ENCODE measurements at regions not wholly inside any gene's neighbourhood (a gene's known extent, or its start where the extent isn't known, plus 50 kb on each side); places are given as distances from the start of the nearest gene placed in this dataset.
"Not testable (repeated sequence)": the region's sequence is repeated elsewhere in the genome, so short reads cannot be mapped to it uniquely, and the experiment has no call there.

DNA sequence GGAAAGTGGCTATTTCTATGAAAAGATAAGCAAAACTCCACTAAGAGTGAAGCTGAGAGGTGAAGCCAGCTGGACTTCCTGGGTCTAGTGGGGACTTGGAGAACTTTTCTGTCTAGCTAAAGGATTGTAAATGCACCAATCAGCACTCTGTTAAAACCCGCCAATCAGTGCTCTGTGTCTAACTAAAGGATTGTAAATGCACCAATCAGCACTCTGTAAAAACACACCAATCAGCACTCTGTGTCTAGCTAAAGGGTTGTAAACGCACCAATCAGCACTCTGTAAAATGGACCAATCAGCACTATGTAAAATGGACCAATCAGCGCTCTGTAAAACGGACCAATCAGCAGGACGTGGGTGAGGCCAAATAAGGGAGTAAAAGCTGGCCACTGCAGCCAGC lies 364.8 kb upstream of the GRAMD2B start:
- not testable (repeated sequence) for DNase-seq (ENCODE audit: low read depth)

GRCh38 chr5:126062398-126063221 lies 360.6 kb upstream of the GRAMD2B start:
- DNase-seq (ENCODE audit: low read depth) = no peak

- DNase-seq (ENCODE audit: low read depth) = no peak
Measured at GRCh38 chr5:126065061-126065460, 358.1 kb upstream of the GRAMD2B start.

DNA sequence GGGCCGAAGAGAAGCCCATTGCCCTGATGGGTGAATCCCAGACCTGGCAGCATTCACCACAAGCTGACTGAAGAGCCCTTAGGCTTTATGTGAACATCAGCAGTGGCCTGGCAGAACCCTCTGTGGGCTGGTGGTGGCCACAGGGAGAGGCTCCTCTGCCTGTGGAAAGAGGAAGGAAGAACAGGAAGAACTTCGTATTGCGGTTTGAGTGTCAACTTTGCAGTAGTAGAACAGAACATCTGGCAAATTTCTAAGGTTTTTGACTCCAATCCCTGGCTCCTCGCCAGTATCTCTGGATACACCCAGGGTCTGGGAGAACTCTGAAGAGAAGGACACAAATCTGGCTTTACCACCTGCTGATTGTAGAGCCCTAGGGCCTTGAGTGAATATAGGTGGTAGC lies 356.4 kb upstream of the GRAMD2B start:
- no peak for DNase-seq (ENCODE audit: low read depth)

- no peak for DNase-seq (ENCODE audit: low read depth)
Measured at GRCh38 chr5:126067404-126067803, 355.8 kb upstream of the GRAMD2B start.

DNA sequence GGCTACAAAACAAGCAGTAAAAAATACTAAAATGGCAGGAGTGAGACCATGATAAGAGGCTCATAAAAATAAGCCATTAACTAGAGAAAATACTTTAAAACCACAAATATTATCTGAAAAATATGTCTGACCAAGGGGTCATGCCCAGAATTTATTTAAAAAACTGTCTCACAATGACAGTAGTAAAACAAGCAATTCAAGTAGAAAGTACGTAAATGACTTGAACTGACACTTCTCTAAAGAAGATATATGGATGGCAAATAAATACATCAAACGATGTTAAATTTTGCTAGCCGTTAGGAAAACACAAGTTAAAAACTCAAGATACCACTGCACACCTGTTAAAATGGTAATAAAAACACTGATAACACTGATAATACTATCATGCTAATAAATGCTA lies 353.9 kb upstream of the GRAMD2B start:
- DNase-seq (ENCODE audit: low read depth) = no peak

DNA sequence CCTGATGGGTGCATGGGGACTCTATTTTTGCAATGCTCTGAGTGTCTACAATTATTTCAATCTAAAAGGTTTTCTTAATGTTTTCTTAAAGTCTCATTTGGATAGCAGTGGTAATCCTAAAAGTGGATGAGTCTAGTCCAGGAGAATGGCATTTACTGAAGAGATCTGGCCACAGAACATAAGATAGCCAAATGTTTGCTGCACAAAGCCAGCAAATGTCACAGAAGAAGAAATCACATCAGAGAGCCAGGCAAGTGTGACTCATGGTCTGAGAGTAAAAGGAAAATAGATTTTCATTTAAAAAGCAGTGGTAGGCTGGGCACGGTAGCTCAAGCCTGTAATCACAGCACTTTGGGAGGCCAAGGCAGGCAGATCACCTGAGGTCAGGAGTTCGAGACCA lies 352.7 kb upstream of the GRAMD2B start:
- no peak for DNase-seq (ENCODE audit: low read depth)

- no peak for DNase-seq (ENCODE audit: low read depth)
Measured at GRCh38 chr5:126074538-126074937, 348.7 kb upstream of the GRAMD2B start.

- DNase-seq (ENCODE audit: low read depth) = no peak
Measured at GRCh38 chr5:126079266-126079665, 343.9 kb upstream of the GRAMD2B start.

DNA sequence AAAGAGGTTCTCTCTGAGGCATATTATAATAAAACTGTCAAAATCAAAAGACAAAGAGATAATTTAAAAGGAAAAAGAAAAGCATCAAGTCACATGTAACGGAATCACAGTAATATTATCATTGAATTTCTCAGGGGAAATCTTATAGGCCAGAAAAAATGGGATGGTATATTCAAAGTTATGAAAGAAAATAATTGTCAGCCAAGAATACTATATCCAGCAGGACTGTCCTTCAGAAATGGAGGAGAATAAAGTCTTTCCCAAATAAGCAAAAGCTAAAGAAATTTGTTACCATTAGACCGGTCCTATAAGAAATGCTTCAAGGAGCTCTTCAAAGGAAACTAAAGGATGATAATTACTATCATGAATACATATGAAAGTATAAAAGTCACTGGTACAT lies 342.0 kb upstream of the GRAMD2B start:
- no peak for DNase-seq (ENCODE audit: low read depth)

GRCh38 chr5:126093041-126093440 lies 330.2 kb upstream of the GRAMD2B start:
- no peak for DNase-seq (ENCODE audit: low read depth)

- no peak for DNase-seq (ENCODE audit: low read depth)
Measured at GRCh38 chr5:126093718-126094117, 329.5 kb upstream of the GRAMD2B start.

- DNase-seq (ENCODE audit: low read depth) = no peak
Measured at GRCh38 chr5:126094991-126095390, 328.2 kb upstream of the GRAMD2B start.

- DNase-seq (ENCODE audit: low read depth) = no peak
Measured at GRCh38 chr5:126096442-126097006, 326.7 kb upstream of the GRAMD2B start.

DNA sequence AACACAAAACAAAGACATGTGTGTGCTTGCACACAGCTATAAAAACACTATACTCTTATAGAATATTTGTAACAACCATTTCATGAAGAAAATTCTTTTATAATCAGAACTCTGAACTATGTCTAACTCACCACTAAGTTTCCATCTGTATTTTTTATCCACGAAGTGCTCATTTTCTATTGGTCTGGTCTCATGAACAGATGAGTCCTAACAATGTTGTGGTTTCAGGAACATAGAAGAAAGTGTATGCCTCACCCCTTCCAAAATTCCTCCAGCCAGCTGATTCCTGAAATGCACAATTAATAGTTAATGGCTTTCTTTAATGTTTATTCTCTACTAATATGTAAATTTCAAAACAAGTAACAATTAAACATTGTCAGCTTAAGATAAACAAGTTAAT lies 325.3 kb upstream of the GRAMD2B start:
- no peak for DNase-seq (ENCODE audit: low read depth)

- DNase-seq (ENCODE audit: low read depth) = no peak
Measured at GRCh38 chr5:126098330-126099017, 324.7 kb upstream of the GRAMD2B start.

GRCh38 chr5:126099077-126099476 lies 324.1 kb upstream of the GRAMD2B start:
- no peak for DNase-seq (ENCODE audit: low read depth)

DNA sequence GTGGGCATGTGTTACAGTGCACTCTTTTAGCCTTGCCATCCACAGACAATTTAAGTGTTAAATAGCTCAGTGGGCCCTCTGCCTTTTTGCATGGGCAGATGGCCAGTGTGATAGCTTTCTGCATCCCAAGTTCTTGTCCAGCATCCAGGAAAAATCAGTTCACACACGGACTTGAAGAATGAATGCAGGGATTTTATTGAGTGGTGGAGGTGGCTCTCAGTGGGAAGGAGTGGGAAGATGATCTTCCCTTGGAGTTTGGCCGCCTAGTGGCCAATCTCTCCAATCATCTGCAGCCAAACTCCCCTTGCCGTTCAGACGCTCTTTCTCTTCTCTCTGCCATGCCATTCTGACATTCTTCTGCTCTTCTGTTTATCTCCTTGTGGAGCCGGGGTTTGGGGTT lies 322.4 kb upstream of the GRAMD2B start:
- no peak for DNase-seq (ENCODE audit: low read depth)

DNA sequence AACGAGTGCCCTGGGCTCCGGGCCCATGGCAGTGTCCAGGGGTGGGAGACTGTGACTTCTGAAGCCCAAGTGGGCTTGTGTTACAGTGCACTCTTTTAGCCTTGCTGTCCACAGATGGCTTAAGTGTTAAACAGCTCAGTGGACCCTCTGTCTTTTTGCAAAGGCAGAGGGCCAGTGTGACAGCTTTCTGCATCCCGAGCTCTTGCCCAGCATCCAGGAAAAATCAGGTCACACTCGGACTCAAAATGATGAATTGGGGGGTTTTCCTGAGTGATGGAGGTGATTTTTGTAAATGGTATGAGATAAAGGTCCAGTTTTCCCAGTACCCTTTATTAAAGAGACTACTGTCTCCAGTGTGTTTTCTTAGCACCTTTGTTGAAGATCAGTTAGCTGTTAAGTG lies 321.3 kb upstream of the GRAMD2B start:
- no peak for DNase-seq (ENCODE audit: low read depth)

DNA sequence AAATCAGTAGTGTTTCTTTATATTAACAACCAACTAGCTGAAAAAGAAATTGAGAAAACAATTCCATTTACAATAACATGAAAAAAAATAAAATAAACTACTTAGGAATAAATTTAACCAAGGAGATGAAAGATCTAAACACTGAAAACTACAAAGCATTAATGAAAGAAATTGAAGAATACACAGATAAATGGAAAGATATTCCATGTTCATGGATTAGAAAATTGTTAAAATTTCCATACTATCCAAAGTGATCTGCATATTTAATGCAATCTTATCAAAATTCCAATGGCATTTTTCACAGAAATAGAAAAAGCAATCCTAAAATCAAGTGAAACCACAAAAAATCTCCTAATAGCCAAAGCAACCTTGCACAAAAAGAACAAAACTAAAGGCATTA lies 320.2 kb upstream of the GRAMD2B start:
- DNase-seq (ENCODE audit: low read depth) = no peak

DNA sequence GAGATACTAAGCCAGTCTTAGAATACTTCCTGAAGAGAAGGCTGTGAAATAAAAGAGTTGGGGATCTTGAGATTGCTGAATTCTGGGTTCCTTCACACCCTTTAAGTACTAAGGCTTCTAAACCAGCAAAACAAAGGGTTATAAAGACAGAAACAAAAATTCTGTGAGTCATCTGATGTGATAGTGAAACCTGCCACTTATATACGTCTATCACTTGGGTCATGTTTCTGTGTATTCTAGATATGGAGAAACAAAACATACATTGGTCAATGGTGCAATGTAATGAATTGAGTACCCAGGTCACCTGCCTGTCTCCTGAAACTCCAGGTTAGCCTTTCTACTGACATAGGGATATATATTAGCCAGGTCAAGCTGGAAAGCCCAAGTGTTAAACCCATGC lies 319.3 kb upstream of the GRAMD2B start:
- no peak for DNase-seq (ENCODE audit: low read depth)

DNA sequence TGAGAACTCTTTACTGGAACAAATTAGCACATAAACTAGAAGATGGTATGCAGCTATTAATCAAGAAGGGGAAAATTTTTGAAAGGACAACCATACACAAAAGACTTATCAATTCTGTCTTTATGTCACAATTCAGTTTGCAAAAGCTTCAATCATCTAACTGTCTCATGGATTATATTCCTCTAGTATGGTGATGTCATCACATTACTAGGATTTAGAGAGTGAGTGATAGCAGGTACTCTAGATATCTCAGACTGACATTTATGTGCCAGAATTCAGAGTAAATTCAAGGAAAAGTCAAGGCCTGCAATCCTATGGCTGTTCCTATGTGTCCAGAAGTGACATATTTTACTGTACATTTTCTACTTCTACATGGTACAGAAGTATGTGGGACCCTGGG lies 318.9 kb upstream of the GRAMD2B start:
- DNase-seq (ENCODE audit: low read depth) = no peak

GRCh38 chr5:126104951-126105350 lies 318.3 kb upstream of the GRAMD2B start:
- no peak for DNase-seq (ENCODE audit: low read depth)
